Liver (tissue), 8 donors: ENCODE measurements at regions not wholly inside any gene's neighbourhood (a gene's known extent, or its start where the extent isn't known, plus 50 kb on each side); places are given as distances from the start of the nearest gene placed in this dataset.

Experiments
- DNase-seq: peaks from one replicate; pipeline ENCODE4 v3.0.0-alpha.2; 2017; ENCODE audit warnings: low spot score
- H3K27ac ChIP-seq, 2 donors: one replicate each; pipeline ENCODE4 v1.7.0; 2013; ENCODE audit warnings: inconsistent platforms in 2 of 2, low read length in 2 of 2, control low read depth in 1 of 2, low read depth in 1 of 2, mild to moderate bottlenecking in 1 of 2
- H3K27me3 ChIP-seq, 4 donors: one replicate each; pipeline versions ENCODE4 v1.6.1 to v1.7.0; 2013; ENCODE audit warnings: low read length in 3 of 4, inconsistent platforms in 1 of 4, mild to moderate bottlenecking in 1 of 4, moderate library complexity in 1 of 4; ENCODE audit not compliant: control insufficient read depth in 4 of 4, insufficient read depth in 4 of 4
- H3K36me3 ChIP-seq, 4 donors: one replicate each; pipeline versions ENCODE4 v1.6.1 to v1.7.0; 2013; ENCODE audit warnings: low read length in 3 of 4, mild to moderate bottlenecking in 3 of 4, low read depth in 1 of 4, moderate library complexity in 1 of 4; ENCODE audit not compliant: control insufficient read depth in 4 of 4, insufficient read depth in 3 of 4
- H3K4me1 ChIP-seq, 4 donors: one replicate each; pipeline versions ENCODE4 v1.6.1 to v1.7.0; 2013; ENCODE audit warnings: low read length in 3 of 4, mild to moderate bottlenecking in 3 of 4, moderate library complexity in 1 of 4; ENCODE audit not compliant: control insufficient read depth in 4 of 4, insufficient read depth in 4 of 4
- H3K4me3 ChIP-seq, 3 donors: one replicate each; pipeline versions ENCODE4 v1.6.1 to v1.7.0; 2013; ENCODE audit warnings: low read length in 3 of 3, control low read depth in 1 of 3, low read depth in 1 of 3, mild to moderate bottlenecking in 1 of 3
- H3K9ac ChIP-seq, 2 donors: one replicate each; pipeline ENCODE4 v1.7.0; 2013; ENCODE audit warnings: low read length in 2 of 2, mild to moderate bottlenecking in 2 of 2, moderate library complexity in 2 of 2, control low read depth in 1 of 2, low read depth in 1 of 2
- H3K9me3 ChIP-seq, 4 donors: one replicate each; pipeline versions ENCODE4 v1.6.1 to v1.7.0; 2013; ENCODE audit warnings: low read length in 3 of 4; ENCODE audit not compliant: control insufficient read depth in 4 of 4
- ATF3 ChIP-seq: IDR thresholded peaks from 2 replicates; pipeline ENCODE4 v1.6.1; 2016; ENCODE audit warnings: antibody characterized with exemption
- EGR1 ChIP-seq, 2 donors: IDR thresholded peaks; 2 replicates each; pipeline ENCODE4 v1.6.1; 2016 to 2018; ENCODE audit warnings: antibody characterized with exemption in 2 of 2, low read depth in 2 of 2
- FOXA2 ChIP-seq: IDR thresholded peaks from 2 replicates; pipeline ENCODE4 v1.6.1; 2016; ENCODE audit warnings: antibody characterized with exemption
- GABPA ChIP-seq, 2 donors: IDR thresholded peaks in 1 of 2; conservative IDR thresholded peaks in 1 of 2; 2 replicates each; pipeline ENCODE4 v1.6.1; 2016; ENCODE audit warnings: antibody characterized with exemption in 2 of 2, mild to moderate bottlenecking in 1 of 2, moderate library complexity in 1 of 2
- HNF4A ChIP-seq, 2 donors: conservative IDR thresholded peaks; 2 replicates each; pipeline ENCODE4 v1.6.1; 2016; ENCODE audit warnings: antibody characterized with exemption in 2 of 2, mild to moderate bottlenecking in 2 of 2
- JUND ChIP-seq, 2 donors: IDR thresholded peaks; 2 replicates each; pipeline ENCODE4 v1.6.1; 2016; ENCODE audit warnings: antibody characterized with exemption in 2 of 2
- NR2F2 ChIP-seq: IDR thresholded peaks from 2 replicates; pipeline ENCODE4 v1.6.1; 2016; ENCODE audit warnings: antibody characterized with exemption
- RAD21 ChIP-seq, 2 donors: IDR thresholded peaks; 2 replicates each; pipeline ENCODE4 v1.6.1; 2016; ENCODE audit warnings: antibody characterized with exemption in 2 of 2, mild to moderate bottlenecking in 2 of 2
- REST ChIP-seq: IDR thresholded peaks from 2 replicates; pipeline ENCODE4 v1.6.1; 2016; ENCODE audit warnings: antibody characterized with exemption, mild to moderate bottlenecking
- RXRA ChIP-seq, 2 donors: IDR thresholded peaks; 2 replicates each; pipeline ENCODE4 v1.6.1; 2017 to 2018; ENCODE audit warnings: antibody characterized with exemption in 2 of 2, mild to moderate bottlenecking in 1 of 2
- TAF1 ChIP-seq: conservative IDR thresholded peaks from 2 replicates; pipeline ENCODE4 v1.6.1; 2016; ENCODE audit warnings: antibody characterized with exemption, mild to moderate bottlenecking
- YY1 ChIP-seq: IDR thresholded peaks from 2 replicates; pipeline ENCODE4 v1.6.1; 2016; ENCODE audit warnings: antibody characterized with exemption, mild to moderate bottlenecking
- WGBS: extraction: QIAGEN DNeasy Blood & Tissue Kit; methylation state at CpG from one replicate; pipeline ENCODE4 v1.1.7; 2013; 5-methylcytosine and 5-hydroxymethylcytosine counted together
- TF ChIP-seq, protein P1 (sequence below): fragments of 150-350 bp; IDR thresholded peaks from 2 replicates; pipeline ENCODE4 v1.5.1; 2017; ENCODE audit warnings: improper control_type of control experiment, low read depth, low read length; ENCODE audit not compliant: missing input control
- donor health status: healthy.
- donor health status: healthy.
- donor health status: healthy.
- donor health status: healthy.
- donor health status: healthy.

DNA sequence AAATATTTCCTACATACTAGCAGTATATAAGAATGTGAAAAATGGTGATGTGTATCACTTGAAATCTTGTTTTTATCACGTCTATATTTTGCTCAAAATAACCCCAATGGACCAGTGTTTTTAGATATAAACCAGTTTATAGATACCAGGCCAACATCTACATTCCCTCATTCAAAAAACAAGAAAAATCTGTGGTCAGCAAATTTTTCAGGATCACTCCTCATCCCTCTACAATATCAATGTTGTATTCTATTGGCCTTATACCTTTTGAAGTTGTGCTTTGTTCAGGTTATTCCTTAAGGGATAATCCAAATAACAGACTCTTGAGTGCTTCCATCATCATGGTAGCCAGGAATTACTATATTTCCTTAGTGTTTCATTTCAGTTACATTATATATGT is 332.9 kb upstream of the ARRDC4 start:
- Histone ChIP-seq H3K27ac (no peak overlapping the region), H3K9me3 (no peaks in the 10 kb centered on the region), H3K9ac (no peak overlapping the region), H3K27me3 (no peaks in the 10 kb centered on the region), H3K36me3 (no peaks in the 10 kb centered on the region), H3K4me1 (no peaks in the 10 kb centered on the region), H3K4me3 (no peak overlapping the region)
- WGBS = 40% methylated on average over 1 of the region's 1 CpG
- TF ChIP-seq RAD21 (IDR thresholded peaks at IDR 0.05) (no peak), TAF1 (no peak), FOXA2 (no peak), NR2F2 (no peak), EGR1 (IDR thresholded peaks at IDR 0.05; ENCODE audit: low read depth in 2 of 2) (no peak), REST (no peak), HNF4A (conservative IDR thresholded peaks at IDR 0.05) (no peak), GABPA (IDR thresholded peaks at IDR 0.05 in 1 of 2, conservative IDR thresholded peaks at IDR 0.05 in 1 of 2) (no peak), JUND (IDR thresholded peaks at IDR 0.05) (no peak)
- TF ChIP-seq, protein P1, sequence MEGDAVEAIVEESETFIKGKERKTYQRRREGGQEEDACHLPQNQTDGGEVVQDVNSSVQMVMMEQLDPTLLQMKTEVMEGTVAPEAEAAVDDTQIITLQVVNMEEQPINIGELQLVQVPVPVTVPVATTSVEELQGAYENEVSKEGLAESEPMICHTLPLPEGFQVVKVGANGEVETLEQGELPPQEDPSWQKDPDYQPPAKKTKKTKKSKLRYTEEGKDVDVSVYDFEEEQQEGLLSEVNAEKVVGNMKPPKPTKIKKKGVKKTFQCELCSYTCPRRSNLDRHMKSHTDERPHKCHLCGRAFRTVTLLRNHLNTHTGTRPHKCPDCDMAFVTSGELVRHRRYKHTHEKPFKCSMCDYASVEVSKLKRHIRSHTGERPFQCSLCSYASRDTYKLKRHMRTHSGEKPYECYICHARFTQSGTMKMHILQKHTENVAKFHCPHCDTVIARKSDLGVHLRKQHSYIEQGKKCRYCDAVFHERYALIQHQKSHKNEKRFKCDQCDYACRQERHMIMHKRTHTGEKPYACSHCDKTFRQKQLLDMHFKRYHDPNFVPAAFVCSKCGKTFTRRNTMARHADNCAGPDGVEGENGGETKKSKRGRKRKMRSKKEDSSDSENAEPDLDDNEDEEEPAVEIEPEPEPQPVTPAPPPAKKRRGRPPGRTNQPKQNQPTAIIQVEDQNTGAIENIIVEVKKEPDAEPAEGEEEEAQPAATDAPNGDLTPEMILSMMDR = no peak
- DNase-seq = no peak

DNA sequence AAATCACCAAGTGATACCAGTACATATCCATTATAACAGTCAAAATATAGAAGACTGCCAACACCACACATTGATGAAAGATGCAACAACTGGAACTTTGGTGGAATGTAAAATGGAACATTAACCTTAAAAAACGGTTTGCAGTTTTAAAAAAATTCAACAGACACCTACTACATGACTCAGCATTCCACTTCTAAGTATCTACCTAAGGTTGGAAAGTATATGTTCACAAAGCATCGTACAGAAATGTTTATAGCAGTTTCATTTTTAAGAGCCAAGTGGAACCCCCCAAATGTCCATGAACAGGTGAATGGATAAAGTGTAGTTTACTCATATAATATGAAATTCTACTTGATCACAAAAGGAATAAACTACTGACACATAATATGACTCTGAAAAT is 314.7 kb upstream of the ARRDC4 start:
- Histone ChIP-seq H3K27me3 (no peaks in the 10 kb centered on the region), H3K4me3 (no peak overlapping the region), H3K4me1 (no peaks in the 10 kb centered on the region), H3K9ac (no peak overlapping the region), H3K36me3 (no peaks in the 10 kb centered on the region), H3K9me3 (no peaks in the 10 kb centered on the region), H3K27ac (no peak overlapping the region)
- WGBS = 59% methylated on average over 2 of the region's 2 CpGs
- TF ChIP-seq, protein P1 = no peak
- TF ChIP-seq RXRA (IDR thresholded peaks at IDR 0.05) (no peak), YY1 (no peak), GABPA (IDR thresholded peaks at IDR 0.05 in 1 of 2, conservative IDR thresholded peaks at IDR 0.05 in 1 of 2) (no peak), ATF3 (no peak), JUND (IDR thresholded peaks at IDR 0.05) (no peak), TAF1 (no peak)
- DNase-seq = no peak
